ENCODE measurements at regions not wholly inside any gene's neighbourhood (a gene's known extent, or its start where the extent isn't known, plus 50 kb on each side); places are given as distances from the start of the nearest gene placed in this dataset.

DNA sequence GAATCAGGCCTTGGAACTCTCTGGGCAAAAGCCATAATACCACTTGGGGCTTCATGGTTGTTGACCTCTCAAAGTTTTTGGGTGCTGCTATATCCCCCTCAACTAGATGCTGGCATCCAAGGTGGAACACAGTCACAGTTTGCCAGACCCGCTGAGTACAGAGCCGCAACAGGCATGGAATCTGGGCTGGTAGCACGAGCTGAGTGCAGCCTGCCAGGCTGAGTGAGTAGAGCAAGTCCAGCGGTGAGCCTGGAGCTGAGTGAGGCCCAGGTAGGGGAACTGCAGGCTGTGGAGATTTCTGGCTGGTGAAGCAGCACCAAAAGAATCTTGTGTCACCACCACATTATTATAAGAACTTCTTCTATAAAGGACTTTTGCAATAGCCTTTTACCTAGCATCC is 192.6 kb downstream of the PCDH17 start:
- TF ChIP-seq, protein P1, sequence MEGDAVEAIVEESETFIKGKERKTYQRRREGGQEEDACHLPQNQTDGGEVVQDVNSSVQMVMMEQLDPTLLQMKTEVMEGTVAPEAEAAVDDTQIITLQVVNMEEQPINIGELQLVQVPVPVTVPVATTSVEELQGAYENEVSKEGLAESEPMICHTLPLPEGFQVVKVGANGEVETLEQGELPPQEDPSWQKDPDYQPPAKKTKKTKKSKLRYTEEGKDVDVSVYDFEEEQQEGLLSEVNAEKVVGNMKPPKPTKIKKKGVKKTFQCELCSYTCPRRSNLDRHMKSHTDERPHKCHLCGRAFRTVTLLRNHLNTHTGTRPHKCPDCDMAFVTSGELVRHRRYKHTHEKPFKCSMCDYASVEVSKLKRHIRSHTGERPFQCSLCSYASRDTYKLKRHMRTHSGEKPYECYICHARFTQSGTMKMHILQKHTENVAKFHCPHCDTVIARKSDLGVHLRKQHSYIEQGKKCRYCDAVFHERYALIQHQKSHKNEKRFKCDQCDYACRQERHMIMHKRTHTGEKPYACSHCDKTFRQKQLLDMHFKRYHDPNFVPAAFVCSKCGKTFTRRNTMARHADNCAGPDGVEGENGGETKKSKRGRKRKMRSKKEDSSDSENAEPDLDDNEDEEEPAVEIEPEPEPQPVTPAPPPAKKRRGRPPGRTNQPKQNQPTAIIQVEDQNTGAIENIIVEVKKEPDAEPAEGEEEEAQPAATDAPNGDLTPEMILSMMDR (IDR thresholded peaks at IDR 0.05; ENCODE audit: control insufficient read depth, extremely low read depth, insufficient read depth), result no peak
- DNase-seq (ENCODE audit: low read depth), result no peak
- no peak overlapping the region for H3K4me3 ChIP-seq (ENCODE audit: low read depth, low read length)

GRCh38 chr13:57825066-57825465 is 193.5 kb downstream of the PCDH17 start:
- no peak overlapping the region for H3K4me3 ChIP-seq (ENCODE audit: low read depth, low read length)
- no peak for DNase-seq (ENCODE audit: low read depth)
- TF ChIP-seq, protein P1 (IDR thresholded peaks at IDR 0.05; ENCODE audit: control insufficient read depth, extremely low read depth, insufficient read depth), result no peak

DNA sequence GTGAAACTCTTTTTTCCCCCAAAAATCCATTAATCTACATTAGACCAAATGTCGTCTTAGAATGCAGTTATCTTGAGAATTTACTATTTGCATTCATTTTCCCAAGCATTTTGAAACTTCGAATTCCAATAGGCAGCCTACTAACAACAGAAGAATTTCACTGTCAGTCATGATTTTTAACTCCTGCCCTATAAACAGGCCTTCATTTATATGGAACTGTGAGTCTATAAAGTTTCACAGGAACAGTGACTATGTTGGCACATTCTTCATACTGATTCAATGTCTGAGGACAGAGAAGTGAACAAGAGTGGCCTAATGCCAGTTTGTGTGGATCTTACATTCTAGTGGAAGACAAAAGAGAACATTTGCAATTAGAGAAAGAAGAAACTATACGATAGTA is 198.0 kb downstream of the PCDH17 start:
- H3K4me3 ChIP-seq (ENCODE audit: low read depth, low read length), result no peak overlapping the region
- TF ChIP-seq, protein P1 (IDR thresholded peaks at IDR 0.05; ENCODE audit: control insufficient read depth, extremely low read depth, insufficient read depth), result no peak
- DNase-seq (ENCODE audit: low read depth), result no peak

GRCh38 chr13:57832187-57832586 is 200.6 kb downstream of the PCDH17 start:
- DNase-seq (ENCODE audit: low read depth), result no peak
- no peak overlapping the region for H3K4me3 ChIP-seq (ENCODE audit: low read depth, low read length)
- TF ChIP-seq, protein P1 (IDR thresholded peaks at IDR 0.05; ENCODE audit: control insufficient read depth, extremely low read depth, insufficient read depth), result no peak

GRCh38 chr13:57837801-57838200 is 206.3 kb downstream of the PCDH17 start:
- H3K4me3 ChIP-seq (ENCODE audit: low read depth, low read length), result no peak overlapping the region
- DNase-seq (ENCODE audit: low read depth), result no peak

GRCh38 chr13:57843521-57843920 is 212.0 kb downstream of the PCDH17 start:
- TF ChIP-seq, protein P1 (IDR thresholded peaks at IDR 0.05; ENCODE audit: control insufficient read depth, extremely low read depth, insufficient read depth), result no peak
- no peak overlapping the region for H3K4me3 ChIP-seq (ENCODE audit: low read depth, low read length)
- no peak for DNase-seq (ENCODE audit: low read depth)

More at GRCh38 chr13:57837801-57838200, 206.3 kb downstream of the PCDH17 start:
- TF ChIP-seq, protein P1 (IDR thresholded peaks at IDR 0.05; ENCODE audit: control insufficient read depth, extremely low read depth, insufficient read depth), result no peak

- TF ChIP-seq, protein P1 (IDR thresholded peaks at IDR 0.05; ENCODE audit: control insufficient read depth, extremely low read depth, insufficient read depth), result no peak
- no peak overlapping the region for H3K4me3 ChIP-seq (ENCODE audit: low read depth, low read length)
- DNase-seq (ENCODE audit: low read depth), result no peak
Measured at GRCh38 chr13:57846600-57847173, 215.1 kb downstream of the PCDH17 start.

Measured in LNCaP clone FGC (cell line).